Body of pancreas (tissue), 4 donors: ENCODE measurements at regions not wholly inside any gene's neighbourhood (a gene's known extent, or its start where the extent isn't known, plus 50 kb on each side); places are given as distances from the start of the nearest gene placed in this dataset.

Experiments
- ATAC-seq: fragments of 150-250 bp; one replicate; pipeline ENCODE4 v1.9.1; 2016
- DNase-seq, 4 donors: peaks; one replicate each; pipeline ENCODE4 v3.0.0-alpha.2; 2019
- H3K27ac ChIP-seq, 4 donors: fragments of 200-600 bp; sonication (generic); 1 replicate in 3 of 4; 2 replicates in 1 of 4; pipeline versions ENCODE4 v1.5.1 to v1.6.1; 2016 to 2019; ENCODE audit warnings: mild to moderate bottlenecking in 1 of 4, mixed read lengths in 1 of 4, moderate library complexity in 1 of 4
- H3K27me3 ChIP-seq, 2 donors: fragments of 200-600 bp; sonication (generic); one replicate each; pipeline ENCODE4 v1.6.0; 2016; ENCODE audit warnings: mild to moderate bottlenecking in 1 of 2
- H3K36me3 ChIP-seq, 2 donors: fragments of 200-600 bp; sonication (generic); replicated peaks in 1 of 2; 2 replicates each; pipeline ENCODE4 v1.5.1; 2016; ENCODE audit warnings: low read depth in 2 of 2; ENCODE audit not compliant: insufficient read depth in 1 of 2
- H3K4me1 ChIP-seq: fragments of 200-600 bp; sonication (generic); one replicate; pipeline ENCODE4 v1.6.0; 2016
- H3K4me3 ChIP-seq, 2 donors: fragments of 200-600 bp; sonication (generic); 1 replicate in 1 of 2; 2 replicates in 1 of 2; pipeline ENCODE4 v1.5.1; 2016 to 2019
- H3K9me3 ChIP-seq, 3 donors: fragments of 200-600 bp; sonication (generic); 1 replicate in 2 of 3; 2 replicates in 1 of 3; pipeline ENCODE4 v1.5.1; 2016
- POLR2A ChIP-seq, 3 donors: fragments of 450-650 bp; IDR thresholded peaks; one replicate each; pipeline ENCODE4 v1.6.1; 2016; ENCODE audit warnings: antibody characterized with exemption in 3 of 3, mild to moderate bottlenecking in 2 of 3
- WGBS, 2 donors: methylation state at CpG; one replicate each; pipeline ENCODE4 v1.1.5; 2017; 5-methylcytosine and 5-hydroxymethylcytosine counted together
- intact Hi-C: fragments of 100-400 bp; cut with DNase I; formaldehyde crosslinking; loops from one replicate; pipeline ENCODE4 v1.15.1; 2023
- TF ChIP-seq, protein P1 (sequence below), 7 experiments: fragments of 450-650 bp in 4 of 7; fragments of 200-600 bp in 3 of 7; sonication (generic) in 3 of 7; IDR thresholded peaks; one replicate each; pipeline ENCODE4 v1.5.1; 2016 to 2019; ENCODE audit warnings: antibody characterized with exemption in 7 of 7

DNA sequence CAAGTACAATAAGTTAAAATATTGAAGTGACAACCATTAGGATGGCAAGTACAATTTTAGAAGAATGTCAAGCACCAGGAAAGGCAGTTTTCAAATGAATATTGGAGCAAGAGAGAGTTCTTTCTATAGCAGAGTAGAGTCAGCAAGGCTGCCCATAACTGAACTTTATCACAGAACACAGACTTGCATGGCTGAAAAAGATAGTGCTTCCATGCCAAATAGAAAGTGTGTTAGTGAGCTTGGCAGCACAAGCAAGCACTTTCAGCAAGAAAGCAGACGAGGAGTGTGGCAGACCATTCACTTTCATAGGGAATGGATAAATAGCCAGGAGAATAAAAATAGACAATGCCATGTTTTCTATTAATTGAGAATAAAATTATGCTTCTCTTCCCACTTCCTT lies 647.0 kb upstream of the MGAT4C start:
- WGBS, 2 donors = 44 to 48% methylated on average over 1 of the region's 1 CpG
- ATAC-seq (no peak), DNase-seq (no peak)
- Histone ChIP-seq H3K4me3 (no peak overlapping the region), H3K27me3 (no peaks in the 10 kb centered on the region), H3K4me1 (no peaks in the 10 kb centered on the region), H3K27ac (no peak overlapping the region), H3K9me3 (no peaks in the 10 kb centered on the region), H3K36me3 (no peaks in the 10 kb centered on the region)
- TF ChIP-seq POLR2A (IDR thresholded peaks at IDR 0.05) = no peak
- TF ChIP-seq, protein P1, sequence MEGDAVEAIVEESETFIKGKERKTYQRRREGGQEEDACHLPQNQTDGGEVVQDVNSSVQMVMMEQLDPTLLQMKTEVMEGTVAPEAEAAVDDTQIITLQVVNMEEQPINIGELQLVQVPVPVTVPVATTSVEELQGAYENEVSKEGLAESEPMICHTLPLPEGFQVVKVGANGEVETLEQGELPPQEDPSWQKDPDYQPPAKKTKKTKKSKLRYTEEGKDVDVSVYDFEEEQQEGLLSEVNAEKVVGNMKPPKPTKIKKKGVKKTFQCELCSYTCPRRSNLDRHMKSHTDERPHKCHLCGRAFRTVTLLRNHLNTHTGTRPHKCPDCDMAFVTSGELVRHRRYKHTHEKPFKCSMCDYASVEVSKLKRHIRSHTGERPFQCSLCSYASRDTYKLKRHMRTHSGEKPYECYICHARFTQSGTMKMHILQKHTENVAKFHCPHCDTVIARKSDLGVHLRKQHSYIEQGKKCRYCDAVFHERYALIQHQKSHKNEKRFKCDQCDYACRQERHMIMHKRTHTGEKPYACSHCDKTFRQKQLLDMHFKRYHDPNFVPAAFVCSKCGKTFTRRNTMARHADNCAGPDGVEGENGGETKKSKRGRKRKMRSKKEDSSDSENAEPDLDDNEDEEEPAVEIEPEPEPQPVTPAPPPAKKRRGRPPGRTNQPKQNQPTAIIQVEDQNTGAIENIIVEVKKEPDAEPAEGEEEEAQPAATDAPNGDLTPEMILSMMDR (IDR thresholded peaks at IDR 0.05) = no peak
- intact Hi-C loops = no loop called here

DNA sequence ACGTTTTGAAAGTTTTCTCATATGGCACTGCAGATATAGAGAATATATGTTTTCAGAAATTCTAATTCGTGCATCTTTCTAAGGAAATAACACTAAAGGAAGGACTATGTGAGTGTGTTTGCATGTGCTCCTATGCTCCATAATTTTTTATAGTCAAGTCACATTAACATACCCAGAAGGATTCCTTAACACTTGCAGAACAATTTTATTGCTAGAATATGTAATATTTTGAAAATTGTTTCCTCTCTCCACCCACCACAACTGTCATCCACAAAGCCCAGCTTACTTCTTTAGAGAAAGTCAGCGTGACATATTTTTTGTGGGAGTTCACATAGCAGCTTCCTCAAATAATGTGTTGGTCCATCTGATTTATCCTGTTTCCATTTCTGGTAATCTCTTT lies 604.6 kb upstream of the MGAT4C start:
- no peaks in the 10 kb centered on the region for H3K4me1 ChIP-seq
- H3K27ac ChIP-seq = no peak overlapping the region
- ATAC-seq (no peak), DNase-seq (no peak)
- 53 to 73% methylated on average over 3 of the region's 3 CpGs for WGBS, 2 donors
- H3K4me3 ChIP-seq = no peak overlapping the region
- no peak for TF ChIP-seq POLR2A (IDR thresholded peaks at IDR 0.05)
- TF ChIP-seq, protein P1 (IDR thresholded peaks at IDR 0.05) = no peak
- H3K27me3 ChIP-seq = no peaks in the 10 kb centered on the region
- intact Hi-C loops = no loop called here
- no peaks in the 10 kb centered on the region for H3K9me3 ChIP-seq
- H3K36me3 ChIP-seq = no peaks in the 10 kb centered on the region

- 60 to 74% methylated on average over 1 of the region's 1 CpG for WGBS, 2 donors
- TF ChIP-seq, protein P1 (IDR thresholded peaks at IDR 0.05) = no peak
- no peak for TF ChIP-seq POLR2A (IDR thresholded peaks at IDR 0.05)
- Histone ChIP-seq H3K4me1 (no peaks in the 10 kb centered on the region), H3K27ac (no peak overlapping the region), H3K27me3 (no peaks in the 10 kb centered on the region), H3K36me3 (no peaks in the 10 kb centered on the region), H3K9me3 (no peaks in the 10 kb centered on the region), H3K4me3 (no peak overlapping the region)
- ATAC-seq = no peak
- intact Hi-C loops = no loop called here
- no peak for DNase-seq
These were observed 596.3 kb upstream of the MGAT4C start for GRCh38 chr12:86852451-86852850.

- WGBS, 2 donors = 44 to 48% methylated on average over 4 of the region's 4 CpGs
- DNase-seq = no peak
These were observed 582.5 kb upstream of the MGAT4C start for GRCh38 chr12:86838711-86839110.

DNA sequence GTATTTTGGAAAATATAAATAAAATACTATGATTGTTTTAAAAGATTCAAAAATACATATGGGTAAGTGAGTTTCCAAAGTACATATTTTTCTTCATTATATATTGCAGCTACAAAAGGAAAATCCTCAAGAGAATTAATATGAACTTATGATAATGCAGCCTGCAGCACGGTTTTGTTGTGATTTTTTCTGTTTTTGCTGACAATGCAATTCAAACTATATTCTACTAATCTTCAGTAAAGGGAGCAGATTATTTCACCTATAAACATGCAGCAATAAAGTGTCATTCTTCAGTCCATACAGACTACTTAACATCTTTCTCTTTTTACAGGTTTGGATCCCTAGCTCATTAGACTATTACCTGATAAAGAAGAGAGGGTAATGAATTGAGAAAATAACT lies 582.1 kb upstream of the MGAT4C start:
- Histone ChIP-seq H3K36me3 (no peaks in the 10 kb centered on the region), H3K27me3 (no peaks in the 10 kb centered on the region), H3K4me3 (no peak overlapping the region), H3K27ac (no peak overlapping the region), H3K9me3 (no peaks in the 10 kb centered on the region), H3K4me1 (no peaks in the 10 kb centered on the region)
- DNase-seq (no peak), ATAC-seq (no peak)
- TF ChIP-seq POLR2A (IDR thresholded peaks at IDR 0.05) = no peak
- TF ChIP-seq, protein P1 (IDR thresholded peaks at IDR 0.05) = no peak
- 48 to 51% methylated on average over 1 of the region's 1 CpG for WGBS, 2 donors
- intact Hi-C loops = no loop called here

More at GRCh38 chr12:86838711-86839110, 582.5 kb upstream of the MGAT4C start:
- Histone ChIP-seq H3K36me3 (no peaks in the 10 kb centered on the region), H3K4me3 (no peak overlapping the region), H3K27me3 (no peaks in the 10 kb centered on the region), H3K9me3 (no peaks in the 10 kb centered on the region), H3K27ac (no peak overlapping the region), H3K4me1 (no peaks in the 10 kb centered on the region)
- intact Hi-C loops = no loop called here
- TF ChIP-seq, protein P1 (IDR thresholded peaks at IDR 0.05) = no peak
- TF ChIP-seq POLR2A (IDR thresholded peaks at IDR 0.05) = no peak
- ATAC-seq = no peak
